ENCODE measurements at regions not wholly inside any gene's neighbourhood (a gene's known extent, or its start where the extent isn't known, plus 50 kb on each side); places are given as distances from the start of the nearest gene placed in this dataset.
A peak's percentile ranks its signal among the peaks of the same experiment; 100 is the strongest.

DNA sequence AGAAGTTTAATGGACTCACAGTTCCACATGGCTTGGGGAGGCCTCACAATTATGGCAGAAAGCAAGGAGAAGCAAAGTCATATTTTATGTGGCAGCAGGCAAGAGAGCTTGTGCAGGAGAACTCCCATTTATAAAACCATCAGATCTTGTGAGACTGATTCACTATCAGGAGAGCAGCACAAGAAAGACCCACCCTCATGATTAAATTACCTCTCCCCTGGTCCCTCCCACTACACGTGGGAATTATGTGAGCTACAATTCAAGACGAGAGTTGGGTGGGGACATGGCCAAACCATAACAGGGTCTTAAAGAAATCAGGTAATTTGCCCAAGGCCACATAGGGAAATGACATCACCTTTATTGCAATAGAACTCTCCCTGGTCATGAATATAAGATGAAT lies 1073.3 kb upstream of the ACVR2A start:
- no peaks in the 10 kb centered on the region for H3K9me3 Mint-ChIP-seq (ENCODE audit: unreplicated experiment)
- DNase-seq (ENCODE audit: low read depth) (no peak), FAIRE-seq (no peak)
- no peak overlapping the region for H3K27ac Mint-ChIP-seq (ENCODE audit: unreplicated experiment)
- Histone ChIP-seq H3K4me2 (ENCODE audit: low read length) (no peak overlapping the region), H3K27me3 (ENCODE audit: insufficient read depth, low read length) (no peaks in the 10 kb centered on the region), H3K4me1 (ENCODE audit: insufficient read depth, low read length) (no peaks in the 10 kb centered on the region), H3K9ac (ENCODE audit: low read length) (no peak overlapping the region), H3K27ac (ENCODE audit: low read depth, low read length) (no peak overlapping the region), H2AFZ (ENCODE audit: low read depth, low read length) (no peak overlapping the region), H3K79me2 (ENCODE audit: insufficient read depth, low read length) (no peaks in the 10 kb centered on the region), H4K20me1 (ENCODE audit: insufficient read depth, low read length) (no peaks in the 10 kb centered on the region), H3K4me3 (ENCODE audit: insufficient read depth, low read depth, low read length) (no peak overlapping the region), H3K9me3 (ENCODE audit: insufficient read depth, low read depth, low read length) (no peaks in the 10 kb centered on the region), H3K36me3 (ENCODE audit: insufficient read depth, low read length) (no peaks in the 10 kb centered on the region)
- TF ChIP-seq CTCF (IDR thresholded peaks at IDR 0.05; ENCODE audit: insufficient read depth, low read depth, low read length): no peak
- no peak for TF ChIP-seq EZH2 (IDR thresholded peaks at IDR 0.05; ENCODE audit: insufficient read depth, low read length)
- no peaks in the 10 kb centered on the region for H3K36me3 Mint-ChIP-seq (ENCODE audit: low read depth, unreplicated experiment)
- H3K4me3 Mint-ChIP-seq (ENCODE audit: unreplicated experiment): no peak overlapping the region
- H3K4me1 Mint-ChIP-seq (ENCODE audit: low read depth, unreplicated experiment): no peaks in the 10 kb centered on the region
- no peaks in the 10 kb centered on the region for H3K27me3 Mint-ChIP-seq (ENCODE audit: low read depth, unreplicated experiment)

GRCh38 chr2:146764301-146764700 lies 1080.5 kb upstream of the ACVR2A start:
- FAIRE-seq (no peak), DNase-seq (ENCODE audit: low read depth) (peak; percentile 46)
- Mint-ChIP-seq H3K36me3 (ENCODE audit: low read depth, unreplicated experiment) (no peaks in the 10 kb centered on the region), H3K4me3 (ENCODE audit: unreplicated experiment) (no peak overlapping the region), H3K27ac (ENCODE audit: unreplicated experiment) (no peak overlapping the region), H3K27me3 (ENCODE audit: low read depth, unreplicated experiment) (no peaks in the 10 kb centered on the region), H3K9me3 (ENCODE audit: unreplicated experiment) (no peaks in the 10 kb centered on the region), H3K4me1 (ENCODE audit: low read depth, unreplicated experiment) (no peaks in the 10 kb centered on the region)
- Histone ChIP-seq H3K4me1 (ENCODE audit: insufficient read depth, low read length) (no peaks in the 10 kb centered on the region), H3K9me3 (ENCODE audit: insufficient read depth, low read depth, low read length) (no peaks in the 10 kb centered on the region), H3K4me3 (ENCODE audit: insufficient read depth, low read depth, low read length) (no peak overlapping the region), H2AFZ (ENCODE audit: low read depth, low read length) (no peak overlapping the region), H3K36me3 (ENCODE audit: insufficient read depth, low read length) (no peaks in the 10 kb centered on the region), H3K79me2 (ENCODE audit: insufficient read depth, low read length) (no peaks in the 10 kb centered on the region), H3K9ac (ENCODE audit: low read length) (no peak overlapping the region), H4K20me1 (ENCODE audit: insufficient read depth, low read length) (no peaks in the 10 kb centered on the region), H3K4me2 (ENCODE audit: low read length) (no peak overlapping the region), H3K27ac (ENCODE audit: low read depth, low read length) (no peak overlapping the region), H3K27me3 (ENCODE audit: insufficient read depth, low read length) (no peaks in the 10 kb centered on the region)
- TF ChIP-seq CTCF (IDR thresholded peaks at IDR 0.05; ENCODE audit: insufficient read depth, low read depth, low read length) (no peak), EZH2 (IDR thresholded peaks at IDR 0.05; ENCODE audit: insufficient read depth, low read length) (no peak)

- Histone ChIP-seq H4K20me1 (ENCODE audit: insufficient read depth, low read length) (no peaks in the 10 kb centered on the region), H2AFZ (ENCODE audit: low read depth, low read length) (no peak overlapping the region), H3K4me3 (ENCODE audit: insufficient read depth, low read depth, low read length) (no peak overlapping the region), H3K27ac (ENCODE audit: low read depth, low read length) (no peak overlapping the region), H3K36me3 (ENCODE audit: insufficient read depth, low read length) (no peaks in the 10 kb centered on the region), H3K79me2 (ENCODE audit: insufficient read depth, low read length) (no peaks in the 10 kb centered on the region), H3K27me3 (ENCODE audit: insufficient read depth, low read length) (no peaks in the 10 kb centered on the region), H3K9ac (ENCODE audit: low read length) (no peak overlapping the region), H3K9me3 (ENCODE audit: insufficient read depth, low read depth, low read length) (no peaks in the 10 kb centered on the region), H3K4me1 (ENCODE audit: insufficient read depth, low read length) (no peaks in the 10 kb centered on the region), H3K4me2 (ENCODE audit: low read length) (no peak overlapping the region)
- Mint-ChIP-seq H3K36me3 (ENCODE audit: low read depth, unreplicated experiment) (no peaks in the 10 kb centered on the region), H3K9me3 (ENCODE audit: unreplicated experiment) (no peaks in the 10 kb centered on the region), H3K4me3 (ENCODE audit: unreplicated experiment) (no peak overlapping the region), H3K4me1 (ENCODE audit: low read depth, unreplicated experiment) (no peaks in the 10 kb centered on the region), H3K27me3 (ENCODE audit: low read depth, unreplicated experiment) (no peaks in the 10 kb centered on the region), H3K27ac (ENCODE audit: unreplicated experiment) (no peak overlapping the region)
- TF ChIP-seq CTCF (IDR thresholded peaks at IDR 0.05; ENCODE audit: insufficient read depth, low read depth, low read length): no peak
- TF ChIP-seq EZH2 (IDR thresholded peaks at IDR 0.05; ENCODE audit: insufficient read depth, low read length): no peak
- FAIRE-seq (no peak), DNase-seq (ENCODE audit: low read depth) (no peak)
Observed at GRCh38 chr2:146762786-146763185, 1082.0 kb upstream of the ACVR2A start.

Data from astrocyte (in vitro differentiated cells and primary cell).